ENCODE measurements at regions not wholly inside any gene's neighbourhood (a gene's known extent, or its start where the extent isn't known, plus 50 kb on each side); places are given as distances from the start of the nearest gene placed in this dataset.

GRCh38 chr7:117929237-117929636 lies 56.0 kb upstream of the CTTNBP2 start:
- TF ChIP-seq CTCF (IDR thresholded peaks at IDR 0.05; ENCODE audit: poor library complexity) (no peak), EZH2phosphoT487 (IDR thresholded peaks at IDR 0.05; ENCODE audit: low read depth, severe bottlenecking, unreplicated experiment) (no peak)
